A549 (cell line): ENCODE measurements at regions not wholly inside any gene's neighbourhood (a gene's known extent, or its start where the extent isn't known, plus 50 kb on each side); places are given as distances from the start of the nearest gene placed in this dataset.

Experiments
- CHD4 ChIP-seq: fragments of 200-600 bp; sonication (generic); IDR thresholded peaks from 2 replicates; pipeline ENCODE4 v1.6.1; 2016; ENCODE audit warnings: antibody characterized with exemption, mild to moderate bottlenecking, borderline replicate concordance
- CTCF ChIP-seq: fragments of >200 bp; sonication (Bioruptor Twin); formaldehyde crosslinking; IDR thresholded peaks from 3 replicates; pipeline ENCODE4 v1.5.1; 2016
- MAFK ChIP-seq: fragments of 450-650 bp; IDR thresholded peaks from 2 replicates; pipeline ENCODE4 v1.6.1; 2014; ENCODE audit not compliant: partially characterized antibody
- MAZ ChIP-seq: fragments of 150-350 bp; IDR thresholded peaks from 2 replicates; pipeline ENCODE4 v1.6.1; 2014; ENCODE audit warnings: antibody characterized with exemption, low read depth, low read length, borderline replicate concordance
- REST ChIP-seq: fragments of 200-600 bp; sonication (generic); IDR thresholded peaks from 2 replicates; pipeline ENCODE4 v1.6.1; 2016; ENCODE audit warnings: antibody characterized with exemption, mild to moderate bottlenecking, moderate library complexity

GRCh38 chr12:58803908-58804307 is 116.4 kb downstream of the LRIG3 start:
- no peak for TF ChIP-seq MAFK
- TF ChIP-seq REST: no peak
- TF ChIP-seq MAZ: no peak
- TF ChIP-seq CTCF: no peak
- no peak for TF ChIP-seq CHD4
